GM18867 (cell line): ENCODE measurements at regions not wholly inside any gene's neighbourhood (a gene's known extent, or its start where the extent isn't known, plus 50 kb on each side); places are given as distances from the start of the nearest gene placed in this dataset.
"Not testable (repeated sequence)": the region's sequence is repeated elsewhere in the genome, so short reads cannot be mapped to it uniquely, and the experiment has no call there.

ENCODE experiments used
- ATAC-seq: cut with Tn5 transposase; IDR thresholded peaks from one replicate; pipeline ENCODE4 v1.9.1; 2021; ENCODE audit warnings: mild to moderate bottlenecking, moderate library complexity; ENCODE audit not compliant: unreplicated experiment

GRCh38 chr3:150357923-150358607 is 50.0 kb upstream of the TSC22D2 start:
- ATAC-seq = no peak

GRCh38 chr3:150357140-150357539 is 51.0 kb upstream of the TSC22D2 start:
- ATAC-seq = no peak

- ATAC-seq = no peak
These were observed 52.5 kb upstream of the TSC22D2 start for GRCh38 chr3:150355574-150355973.

DNA sequence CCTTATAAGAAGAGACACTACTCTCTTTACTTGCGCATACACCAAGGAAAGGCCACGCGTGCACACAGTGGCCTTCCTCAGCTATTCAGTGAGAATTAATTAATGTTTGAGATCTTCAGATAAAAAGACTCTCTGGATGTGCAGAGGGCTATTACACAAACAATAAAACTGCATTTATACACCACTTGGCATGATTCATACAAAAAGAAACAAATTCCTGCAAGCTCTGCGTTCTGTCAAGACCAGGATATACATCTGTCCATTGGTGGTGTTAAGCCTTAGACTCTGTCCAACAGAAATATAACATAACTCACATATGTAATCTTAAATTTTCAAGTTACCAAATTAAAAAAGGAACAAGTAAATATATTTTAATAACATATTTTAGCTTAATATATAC is 55.2 kb upstream of the TSC22D2 start:
- ATAC-seq = no peak

DNA sequence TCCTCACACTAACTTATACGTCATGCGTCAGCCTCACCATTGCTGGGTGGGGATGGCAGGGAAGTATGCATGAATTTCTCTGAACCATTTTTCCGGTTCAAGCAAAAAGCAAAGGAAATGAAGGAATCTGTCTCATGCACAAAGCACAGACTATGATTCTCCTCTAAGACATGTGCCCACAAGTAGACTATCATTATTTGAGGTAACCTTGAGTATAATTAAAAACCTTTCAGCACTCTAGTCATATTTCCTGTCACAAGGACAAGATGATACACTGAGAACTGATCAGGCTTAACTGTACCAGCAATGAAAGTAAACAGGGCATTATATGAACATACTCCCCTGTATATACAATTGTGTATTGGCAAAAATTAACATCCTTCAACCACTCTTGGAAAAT is 56.7 kb upstream of the TSC22D2 start:
- ATAC-seq = no peak

- ATAC-seq = no peak
These were observed 58.6 kb upstream of the TSC22D2 start for GRCh38 chr3:150349314-150350097.

DNA sequence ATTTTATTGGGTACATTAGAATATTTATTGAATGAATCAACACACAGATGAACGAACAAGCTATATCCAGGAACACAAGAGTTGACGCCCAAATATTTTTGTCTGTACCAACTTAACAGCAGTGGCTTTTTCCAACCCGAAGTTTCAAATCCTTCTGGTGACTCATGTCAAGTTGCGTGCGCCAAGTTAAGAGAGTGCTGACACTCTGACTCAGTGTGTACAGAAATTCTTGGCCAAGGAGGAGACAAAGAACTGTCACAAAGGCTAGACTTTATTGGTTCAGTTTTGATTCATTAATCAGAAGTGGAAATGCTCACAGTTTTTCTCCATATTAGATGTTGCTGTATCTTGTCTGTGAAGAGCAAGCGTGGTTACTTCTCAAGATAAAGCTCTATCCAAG is 59.6 kb upstream of the TSC22D2 start:
- ATAC-seq = no peak

- no peak for ATAC-seq
These were observed 60.9 kb upstream of the TSC22D2 start for GRCh38 chr3:150346981-150347863.

DNA sequence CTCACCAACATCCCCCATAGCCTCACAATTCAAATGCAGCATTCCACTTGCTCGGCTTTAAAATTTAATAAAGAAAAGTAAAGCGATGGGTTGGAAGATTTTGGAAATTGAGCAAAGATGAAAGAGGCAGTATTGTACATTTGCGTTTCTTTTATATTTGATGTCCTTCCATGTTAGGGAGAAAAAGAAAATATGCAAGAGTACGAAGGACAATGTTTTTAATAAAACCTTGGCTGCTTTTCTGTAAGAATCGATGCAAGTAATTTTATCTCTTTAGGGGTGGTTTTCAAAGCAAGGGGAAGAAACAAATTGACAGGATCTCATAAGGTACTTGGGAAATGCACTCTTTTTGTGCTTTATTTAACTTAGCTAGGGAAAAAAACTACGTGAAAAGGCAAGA is 61.8 kb upstream of the TSC22D2 start:
- no peak for ATAC-seq

GRCh38 chr3:150345021-150345538 is 63.0 kb upstream of the TSC22D2 start:
- no peak for ATAC-seq

DNA sequence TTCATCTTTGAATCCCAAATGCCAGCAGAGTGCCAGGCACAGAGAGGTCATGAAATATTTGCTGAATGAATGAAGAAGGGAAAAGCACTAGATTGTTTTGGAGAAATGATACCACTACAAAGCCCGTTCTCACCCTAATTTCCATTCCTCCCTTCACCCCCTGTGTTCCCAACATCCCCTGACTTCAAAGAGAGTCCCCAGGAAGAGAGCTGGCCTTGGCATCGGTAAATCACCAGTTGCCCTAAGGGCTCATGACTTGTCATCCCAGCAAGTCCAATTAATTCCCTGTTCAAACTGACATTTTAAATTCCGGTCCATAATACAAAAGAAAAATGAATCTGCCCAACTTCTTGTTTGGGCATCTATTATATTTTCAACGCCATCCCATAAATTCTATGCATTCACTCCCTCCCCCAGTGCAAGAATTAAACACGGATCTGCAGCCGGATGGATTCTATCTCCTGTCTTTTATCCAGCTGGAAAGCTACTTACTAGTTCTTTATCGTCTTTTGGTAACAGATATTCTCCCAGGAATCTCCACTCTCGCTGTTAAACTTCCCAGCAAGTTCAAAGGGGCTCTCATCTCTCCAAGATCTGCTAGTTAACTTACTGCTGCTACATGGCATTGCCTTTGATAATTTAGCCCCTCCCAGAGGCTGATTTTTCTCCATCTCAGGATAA is 63.9 kb upstream of the TSC22D2 start:
- ATAC-seq = no peak

DNA sequence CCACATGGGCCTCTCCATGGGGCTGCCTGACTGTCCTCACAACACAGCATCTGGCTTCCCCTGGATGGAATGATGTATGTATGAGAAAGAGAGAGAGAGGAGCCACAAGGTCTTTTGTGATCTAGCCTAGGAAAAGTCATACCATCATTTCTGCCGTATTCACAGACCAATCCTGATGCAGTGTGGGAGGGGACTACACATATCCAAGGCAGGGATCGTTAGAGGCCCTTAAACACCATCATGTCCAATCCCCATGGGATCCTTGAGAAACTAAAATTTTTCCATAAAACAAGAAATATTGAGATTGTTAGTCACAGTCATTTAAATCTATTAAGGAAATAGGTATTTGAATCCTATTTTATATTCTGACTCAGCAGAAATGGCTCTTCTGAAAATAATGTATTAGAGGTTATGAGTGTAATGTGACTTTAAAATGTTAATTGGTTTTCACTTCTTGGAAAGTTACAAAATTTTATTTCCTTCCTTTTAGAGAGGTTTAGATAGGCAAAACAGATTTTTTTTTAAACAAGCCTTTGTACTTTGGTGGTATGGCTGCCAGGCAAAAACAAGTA is 65.1 kb upstream of the TSC22D2 start:
- ATAC-seq = no peak

GRCh38 chr3:150341891-150342290 is 66.2 kb upstream of the TSC22D2 start:
- ATAC-seq = no peak

DNA sequence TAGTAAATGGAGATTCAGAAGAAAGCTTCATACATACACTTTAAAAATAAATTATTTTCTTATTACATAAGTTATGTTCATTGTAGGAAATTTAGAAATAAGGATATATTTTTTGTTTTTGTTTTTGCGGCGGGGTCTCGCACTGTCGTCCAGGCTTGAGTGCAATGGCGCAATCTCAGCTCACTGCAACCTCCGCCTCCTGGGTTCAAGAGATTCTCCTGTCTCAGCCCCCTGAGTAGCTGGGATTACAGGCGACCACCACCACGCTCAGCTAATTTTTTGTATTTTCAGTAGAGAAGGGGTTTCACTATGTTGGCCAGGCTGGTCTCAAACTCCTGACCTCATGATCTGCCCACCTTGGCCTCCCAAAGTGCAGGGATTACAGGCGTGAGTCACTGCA is 71.7 kb upstream of the TSC22D2 start:
- not testable (repeated sequence) for ATAC-seq

DNA sequence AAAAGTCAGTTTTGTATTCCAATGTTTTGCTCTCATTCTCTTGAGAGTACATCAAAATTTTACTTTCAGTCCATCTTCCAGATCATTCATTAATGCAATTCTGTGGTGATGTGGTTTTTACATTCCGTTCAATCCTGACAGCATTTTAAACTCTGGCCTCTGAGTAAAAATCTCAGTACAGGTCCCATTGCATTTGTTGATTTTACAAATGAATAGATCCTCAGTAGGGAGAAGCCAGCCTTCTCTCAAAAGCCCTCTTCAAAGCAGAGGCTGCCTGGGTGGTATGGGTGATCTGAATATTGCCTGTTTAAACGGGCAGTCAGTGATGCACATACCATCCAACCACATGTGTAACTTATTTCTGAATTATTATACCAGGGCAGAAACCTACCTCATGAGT is 72.5 kb upstream of the TSC22D2 start:
- no peak for ATAC-seq

- no peak for ATAC-seq
These were observed 73.1 kb upstream of the TSC22D2 start for GRCh38 chr3:150334974-150335373.

GRCh38 chr3:150333477-150333876 is 74.6 kb upstream of the TSC22D2 start:
- no peak for ATAC-seq

DNA sequence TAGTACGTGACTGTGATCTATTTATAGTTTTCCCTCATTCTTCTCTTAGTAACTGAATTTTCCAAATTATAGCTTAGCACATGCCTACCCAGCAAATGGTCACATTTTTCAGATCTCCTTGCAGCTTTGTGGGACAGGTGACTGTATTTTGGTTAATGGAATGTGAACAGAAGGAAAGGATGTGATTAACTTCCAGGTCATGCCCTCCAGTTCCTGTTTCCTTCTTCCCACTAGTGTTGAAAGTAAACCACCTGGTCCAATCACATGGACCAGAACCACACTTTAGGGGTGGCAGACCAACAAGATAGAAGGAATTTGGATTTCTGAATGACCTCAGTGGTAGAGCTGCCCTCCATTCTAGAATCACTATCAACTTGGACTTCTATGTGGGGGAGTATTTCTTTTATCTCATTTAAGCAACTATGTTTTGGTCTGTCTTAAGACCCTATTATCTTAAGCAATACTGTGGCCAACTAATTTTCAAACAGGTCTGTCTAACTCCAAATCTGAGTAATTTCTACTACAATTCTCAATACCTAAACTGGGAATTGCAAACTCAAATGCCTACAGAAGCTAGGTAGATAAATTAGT is 76.0 kb upstream of the TSC22D2 start:
- ATAC-seq = no peak

DNA sequence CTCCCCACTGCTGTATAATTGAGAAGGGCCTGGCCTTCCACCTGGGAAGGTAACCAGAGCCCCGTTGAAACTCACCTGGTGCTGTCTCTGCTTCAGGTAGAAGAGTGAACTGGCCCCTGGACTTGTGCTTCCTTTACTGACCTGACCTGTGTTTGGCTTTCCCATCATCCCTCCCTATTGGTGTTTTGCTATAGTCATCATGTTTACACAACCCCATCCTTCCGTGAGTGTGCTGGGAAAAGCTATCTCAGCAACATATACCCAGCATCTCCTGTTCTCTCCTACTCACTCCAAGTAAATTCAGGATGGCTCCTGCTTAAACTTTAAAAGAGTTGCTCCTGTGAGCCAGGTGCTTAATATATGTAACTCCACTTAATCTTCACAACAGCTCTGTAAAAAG is 77.2 kb upstream of the TSC22D2 start:
- no peak for ATAC-seq

GRCh38 chr3:150330174-150330573 is 77.9 kb upstream of the TSC22D2 start:
- no peak for ATAC-seq
